Nephron progenitor cell (in vitro differentiated cells): ENCODE measurements at regions not wholly inside any gene's neighbourhood (a gene's known extent, or its start where the extent isn't known, plus 50 kb on each side); places are given as distances from the start of the nearest gene placed in this dataset.
A peak's percentile ranks its signal among the peaks of the same experiment; 100 is the strongest.

Source experiments
- DNase-seq: peaks from one replicate; pipeline ENCODE4 v3.0.0; 2021
- H3K27ac Mint-ChIP-seq: 2 replicates; pipeline ENCODE4 v1.8.0; 2021; ENCODE audit warnings: mild to moderate bottlenecking, moderate library complexity, mixed read lengths
- H3K27me3 Mint-ChIP-seq: 2 replicates; pipeline ENCODE4 v1.8.0; 2021; ENCODE audit warnings: mild to moderate bottlenecking, low read depth, mixed read lengths; ENCODE audit not compliant: poor library complexity
- H3K36me3 Mint-ChIP-seq: 2 replicates; pipeline ENCODE4 v1.8.0; 2021; ENCODE audit warnings: low read depth, mixed read lengths
- H3K4me1 Mint-ChIP-seq: 2 replicates; pipeline ENCODE4 v1.8.0; 2021; ENCODE audit warnings: mixed read lengths
- H3K4me3 Mint-ChIP-seq: 2 replicates; pipeline ENCODE4 v1.8.0; 2021; ENCODE audit warnings: mild to moderate bottlenecking, moderate library complexity, mixed read lengths
- H3K9me3 Mint-ChIP-seq: 2 replicates; pipeline ENCODE4 v1.8.0; 2021; ENCODE audit warnings: mild to moderate bottlenecking, moderate library complexity, mixed read lengths
- CTCF ChIP-seq: fragments of 200-600 bp; sonication (generic); IDR thresholded peaks from 2 replicates; pipeline ENCODE4 v1.5.0; 2021; ENCODE audit warnings: antibody characterized with exemption

- Mint-ChIP-seq H3K9me3 (peaks cover 37% of the 10 kb centered on the region), H3K27me3 (peaks cover 10% of the 10 kb centered on the region), H3K4me3 (no peak overlapping the region), H3K36me3 (peaks cover 8% of the 10 kb centered on the region), H3K4me1 (no peaks in the 10 kb centered on the region), H3K27ac (no peak overlapping the region)
- DNase-seq, result no peak
- no peak for TF ChIP-seq CTCF
These were observed 268.4 kb upstream of the ARGLU1 start for GRCh38 chr13:106836186-106836802.

- no peak overlapping the region for H3K4me3 Mint-ChIP-seq
- DNase-seq, result no peak
- TF ChIP-seq CTCF, result no peak
- peaks cover 37% of the 10 kb centered on the region for H3K9me3 Mint-ChIP-seq
- H3K4me1 Mint-ChIP-seq, result no peaks in the 10 kb centered on the region
- H3K36me3 Mint-ChIP-seq, result peaks cover 8% of the 10 kb centered on the region
- no peak overlapping the region for H3K27ac Mint-ChIP-seq
- peaks cover 10% of the 10 kb centered on the region for H3K27me3 Mint-ChIP-seq
These were observed 267.5 kb upstream of the ARGLU1 start for GRCh38 chr13:106835477-106835876.

GRCh38 chr13:106821979-106822378 is 254.0 kb upstream of the ARGLU1 start:
- Mint-ChIP-seq H3K9me3 (peaks cover 8% of the 10 kb centered on the region), H3K36me3 (no peaks in the 10 kb centered on the region), H3K4me3 (no peak overlapping the region), H3K27ac (peak overlapping the region; percentile 92), H3K27me3 (peaks cover 4% of the 10 kb centered on the region), H3K4me1 (peaks cover 50% of the 10 kb centered on the region)
- DNase-seq, result no peak
- TF ChIP-seq CTCF, result no peak

- Mint-ChIP-seq H3K4me3 (no peak overlapping the region), H3K27ac (no peak overlapping the region), H3K36me3 (no peaks in the 10 kb centered on the region), H3K27me3 (peaks cover 4% of the 10 kb centered on the region), H3K4me1 (peaks cover 74% of the 10 kb centered on the region), H3K9me3 (peaks cover 4% of the 10 kb centered on the region)
- TF ChIP-seq CTCF, result no peak
- no peak for DNase-seq
These were observed 251.7 kb upstream of the ARGLU1 start for GRCh38 chr13:106819413-106820180.

- no peak for DNase-seq
- H3K4me3 Mint-ChIP-seq, result no peak overlapping the region
- no peaks in the 10 kb centered on the region for H3K9me3 Mint-ChIP-seq
- H3K4me1 Mint-ChIP-seq, result peaks cover 78% of the 10 kb centered on the region
- H3K36me3 Mint-ChIP-seq, result no peaks in the 10 kb centered on the region
- H3K27me3 Mint-ChIP-seq, result peaks cover 4% of the 10 kb centered on the region
- TF ChIP-seq CTCF, result no peak
- H3K27ac Mint-ChIP-seq, result no peak overlapping the region
These were observed 251.0 kb upstream of the ARGLU1 start for GRCh38 chr13:106818971-106819370.

GRCh38 chr13:106815545-106815944 is 247.6 kb upstream of the ARGLU1 start:
- DNase-seq, result no peak
- TF ChIP-seq CTCF, result no peak
- Mint-ChIP-seq H3K27ac (no peak overlapping the region), H3K9me3 (no peaks in the 10 kb centered on the region), H3K4me3 (no peak overlapping the region), H3K4me1 (peaks cover 64% of the 10 kb centered on the region), H3K36me3 (no peaks in the 10 kb centered on the region), H3K27me3 (peaks cover 4% of the 10 kb centered on the region)
